Inflammatory macrophage treated with lipopolysaccharide for 4 hours (primary cell): ENCODE measurements at regions not wholly inside any gene's neighbourhood (a gene's known extent, or its start where the extent isn't known, plus 50 kb on each side); places are given as distances from the start of the nearest gene placed in this dataset.
"Not testable (repeated sequence)": the region's sequence is repeated elsewhere in the genome, so short reads cannot be mapped to it uniquely, and the experiment has no call there.

Experiments used
- DNase-seq: peaks from one replicate; pipeline ENCODE4 v3.0.0-alpha.2; 2020

DNA sequence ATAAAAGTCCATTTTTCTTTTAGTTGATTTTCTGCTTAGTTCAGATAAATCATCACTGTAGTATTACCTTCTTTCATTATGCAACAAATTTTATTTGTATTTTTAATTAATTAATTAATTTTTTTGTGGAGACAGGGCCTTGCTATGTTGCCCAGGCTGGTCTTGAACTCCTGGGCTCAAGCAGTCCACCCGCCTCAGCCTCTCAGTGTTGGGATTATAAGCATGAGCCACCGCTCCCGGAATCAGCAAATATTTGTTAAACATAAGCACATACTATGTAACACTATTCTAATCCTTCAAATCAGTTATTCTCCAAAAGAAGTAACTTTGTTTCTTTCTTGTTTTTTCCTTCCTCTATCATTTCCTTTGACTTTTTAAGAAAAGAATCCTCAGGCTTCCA, 584.8 kb upstream of the ANKRD30A start:
- no peak for DNase-seq

DNA sequence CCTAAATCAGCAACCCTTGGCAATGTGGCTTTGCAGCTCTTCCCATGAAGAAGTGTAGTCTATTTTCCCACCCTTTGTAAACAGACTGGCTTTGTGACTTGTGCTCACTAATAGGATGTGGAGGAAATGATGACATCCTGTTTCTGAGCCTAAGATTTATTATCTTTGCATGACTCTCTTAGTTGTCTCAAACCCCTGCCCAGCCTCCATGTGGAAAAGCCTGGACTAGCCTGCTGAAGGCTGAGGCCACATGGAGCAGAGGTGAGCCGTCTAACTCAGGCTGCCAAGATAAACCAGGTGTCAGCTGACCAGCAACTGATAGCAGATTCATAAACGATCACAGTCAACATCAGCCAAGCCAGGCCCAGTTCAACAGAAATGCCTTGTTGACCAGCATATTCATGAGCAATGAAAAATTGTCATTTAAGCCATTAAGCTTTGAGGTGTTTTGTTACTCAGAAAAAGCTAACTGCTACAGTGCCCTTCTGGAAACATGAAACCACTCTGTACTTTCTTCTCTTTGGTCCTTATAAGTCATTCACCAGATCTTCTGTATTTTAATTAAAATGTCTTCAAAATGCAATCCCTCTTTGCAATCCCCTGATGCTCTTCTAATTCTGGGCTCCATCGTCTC, 586.3 kb upstream of the ANKRD30A start:
- no peak for DNase-seq

DNA sequence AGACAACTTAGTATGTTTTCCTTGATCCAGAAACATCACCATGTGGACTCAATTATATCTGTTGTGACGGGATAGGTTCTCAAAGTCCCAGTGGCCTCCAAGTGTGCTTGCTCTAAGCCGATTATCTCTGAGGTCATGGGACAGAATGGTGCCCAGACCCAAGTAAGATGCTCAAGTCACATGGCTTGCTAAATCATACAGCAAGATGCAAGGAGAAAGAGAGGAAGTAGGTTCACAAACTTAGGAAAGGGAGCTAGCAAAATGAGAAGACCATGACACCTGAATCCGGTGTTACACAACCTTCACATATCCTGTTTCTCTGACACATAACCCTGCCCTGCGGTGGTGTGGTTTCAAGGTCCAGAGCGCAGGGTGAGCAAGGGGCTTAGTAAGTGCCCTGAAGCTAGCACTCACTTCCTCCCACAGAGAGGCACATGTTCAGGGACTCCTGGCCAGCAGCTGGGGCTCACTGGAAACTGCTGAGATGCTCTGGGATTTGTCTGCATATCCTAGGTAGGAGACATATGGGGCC, 590.9 kb upstream of the ANKRD30A start:
- peak; percentile 4 for DNase-seq

- no peak for DNase-seq
These were observed 591.5 kb upstream of the ANKRD30A start for GRCh38 chr10:36533861-36534260.

GRCh38 chr10:36533316-36533715, 592.1 kb upstream of the ANKRD30A start:
- no peak for DNase-seq

DNA sequence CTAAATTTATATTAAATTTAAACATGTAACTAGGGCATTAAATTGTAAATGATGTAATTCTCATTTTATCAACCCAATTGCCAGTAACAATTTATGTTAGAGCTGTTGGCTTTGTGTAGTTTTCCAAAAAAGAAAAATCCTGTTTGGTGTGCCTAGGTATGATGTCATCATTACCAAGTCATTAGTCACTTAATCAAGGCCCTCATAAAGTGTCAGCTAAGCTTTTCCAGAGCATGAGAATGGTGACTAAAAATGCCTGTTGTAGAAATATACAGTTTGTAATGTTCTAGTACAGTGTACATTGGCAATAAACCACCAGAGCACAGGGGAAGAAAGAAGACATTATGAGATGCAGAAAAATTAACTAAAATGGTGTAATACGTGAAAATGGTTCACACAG, 593.8 kb upstream of the ANKRD30A start:
- no peak for DNase-seq

DNA sequence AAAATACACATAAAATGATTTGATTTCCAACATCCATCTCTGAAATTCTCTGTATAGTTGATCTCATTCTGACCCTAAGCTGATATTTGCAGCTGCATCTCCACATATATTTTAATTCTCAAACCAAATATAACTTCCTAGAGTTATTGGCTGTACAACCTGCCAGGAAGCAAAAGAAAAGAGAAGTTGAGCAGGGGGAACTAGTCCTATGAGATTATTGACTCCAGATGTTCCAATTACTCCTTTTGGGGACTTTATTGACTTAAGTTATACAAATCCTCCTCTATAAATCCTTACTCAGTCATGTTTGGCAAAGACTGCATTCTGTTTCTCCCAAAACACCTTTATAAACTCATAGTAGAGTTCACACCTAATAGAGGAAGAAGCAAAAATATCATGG, 599.4 kb upstream of the ANKRD30A start:
- DNase-seq, result no peak

DNA sequence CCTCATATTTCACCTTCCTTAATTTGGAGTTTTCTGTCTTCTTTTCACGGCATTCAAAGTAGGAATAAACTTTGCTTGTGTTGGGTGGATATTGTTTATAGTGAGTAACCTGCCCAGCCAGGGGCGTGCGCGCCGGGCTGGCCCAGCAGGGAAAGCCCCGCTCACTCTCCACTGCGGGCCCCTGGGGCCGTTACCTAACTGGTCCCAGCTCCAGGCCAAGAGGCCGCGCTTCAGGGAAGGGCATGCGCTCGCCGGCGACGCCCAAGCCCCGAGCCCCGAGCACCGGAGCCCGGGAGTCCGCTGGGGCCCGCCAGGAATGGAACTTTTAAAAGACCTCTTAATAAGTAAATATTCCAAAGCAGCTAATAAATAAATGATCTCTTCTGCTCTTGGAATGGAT, 601.3 kb upstream of the ANKRD30A start:
- DNase-seq, result not testable (repeated sequence)

DNA sequence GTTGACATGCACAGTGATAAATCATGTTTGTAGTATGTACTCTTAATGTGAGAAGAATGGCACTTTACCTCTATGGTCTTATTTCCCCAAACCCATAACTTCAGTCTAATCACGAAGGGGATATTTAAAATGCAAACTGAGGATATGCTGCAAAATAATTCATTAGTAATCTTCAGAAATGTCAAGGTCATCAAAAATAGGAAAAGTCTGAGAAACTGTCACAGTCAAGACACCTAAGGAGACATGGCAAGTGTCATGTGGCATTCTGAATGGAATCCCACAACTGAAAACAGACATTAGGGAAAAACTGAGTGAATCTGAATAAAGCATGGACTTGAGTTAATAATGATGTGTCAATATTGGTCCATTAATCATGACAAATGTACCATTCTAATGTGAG, 605.5 kb upstream of the ANKRD30A start:
- no peak for DNase-seq

GRCh38 chr10:36516281-36516680, 609.1 kb upstream of the ANKRD30A start:
- DNase-seq, result no peak

DNA sequence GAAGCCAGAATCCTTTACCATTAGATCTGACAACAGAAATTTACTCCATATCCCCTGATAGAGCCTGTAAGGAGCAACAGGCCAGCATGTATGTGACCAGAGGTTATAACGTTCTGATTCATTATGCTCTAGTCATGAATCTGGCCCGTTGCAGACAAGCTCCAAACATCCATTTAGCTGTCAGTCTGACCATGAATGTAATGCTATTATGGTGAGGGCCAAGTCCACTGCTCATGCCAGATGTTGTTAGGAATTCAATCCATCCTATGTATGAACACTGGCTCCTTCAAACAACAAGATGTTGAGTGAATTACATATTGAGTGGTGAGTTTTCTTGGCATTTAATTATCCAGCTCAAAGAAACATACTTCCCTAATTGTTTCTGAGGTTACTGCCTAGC, 610.1 kb upstream of the ANKRD30A start:
- DNase-seq, result no peak

DNA sequence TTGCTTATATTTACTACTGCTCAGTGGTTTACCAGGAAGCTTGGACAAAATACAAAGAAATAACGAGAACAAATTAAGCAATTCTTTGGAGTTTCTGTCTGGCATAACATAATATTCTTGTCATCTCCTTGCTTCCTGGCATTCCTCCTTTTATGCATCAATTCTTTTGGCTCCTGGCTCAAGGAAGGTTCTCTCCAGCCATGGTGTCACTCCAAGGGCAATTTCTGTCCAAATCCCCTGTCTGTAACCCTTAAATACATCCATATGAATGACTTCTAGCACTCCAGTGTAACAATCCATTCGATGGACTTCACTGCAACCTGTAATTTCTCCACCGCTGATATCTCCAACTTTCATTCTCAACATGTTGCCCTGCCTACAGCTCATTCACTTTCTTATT, 617.7 kb upstream of the ANKRD30A start:
- DNase-seq, result no peak

DNA sequence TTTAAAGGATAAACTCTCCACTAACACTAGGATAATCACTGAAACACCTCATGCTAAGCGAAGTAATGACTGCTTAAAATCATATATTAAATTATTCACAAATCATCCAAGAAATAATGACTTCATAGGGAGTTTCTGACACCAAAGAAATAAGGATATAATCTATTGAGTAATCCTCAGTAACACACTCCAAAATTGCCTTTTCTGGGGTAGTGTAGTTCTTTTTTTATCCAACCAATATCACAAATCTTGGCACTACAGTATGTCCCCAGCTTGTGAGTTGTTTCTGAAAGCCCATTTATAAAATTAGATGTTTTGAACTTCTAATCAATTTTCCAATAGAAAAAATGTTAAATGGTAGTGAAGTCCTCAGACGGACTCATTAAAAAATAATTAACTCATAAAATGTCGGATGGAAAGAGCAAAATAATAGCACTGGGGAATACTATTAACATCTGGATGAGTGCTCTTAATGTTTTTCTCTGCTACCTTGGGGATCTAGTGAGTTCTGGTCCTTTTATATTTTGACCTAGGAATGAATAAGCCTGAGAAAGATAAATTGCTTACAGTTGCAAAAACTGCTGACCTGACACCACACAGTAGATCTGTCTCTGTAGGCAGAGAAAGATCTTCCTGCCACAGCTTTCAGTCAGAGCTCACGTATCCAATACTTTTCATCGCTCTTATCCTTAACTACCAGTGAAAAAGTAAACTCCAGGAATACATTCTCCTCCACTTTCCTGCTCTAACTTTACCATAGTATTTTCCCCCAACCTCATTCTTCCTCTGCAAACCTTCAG, 618.5 kb upstream of the ANKRD30A start:
- no peak for DNase-seq

DNA sequence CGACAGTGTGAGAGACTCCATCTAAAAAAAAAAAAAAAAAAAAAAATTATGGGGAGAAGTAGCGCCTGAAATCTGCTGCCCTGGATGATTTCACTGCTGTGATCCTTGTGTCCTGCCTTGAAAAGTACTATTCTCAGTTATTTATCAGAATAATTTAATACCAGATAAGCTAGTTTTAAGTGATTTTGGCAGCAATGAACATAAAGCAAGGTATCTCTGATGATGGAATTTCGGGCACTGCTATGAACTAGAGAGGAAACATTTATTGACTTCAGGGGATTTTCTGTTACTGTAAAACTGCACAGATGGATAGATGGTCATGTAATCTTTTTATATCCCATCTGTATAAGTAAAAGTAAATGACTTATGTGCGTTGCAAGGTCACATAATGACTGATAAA, 619.1 kb upstream of the ANKRD30A start:
- no peak for DNase-seq

DNA sequence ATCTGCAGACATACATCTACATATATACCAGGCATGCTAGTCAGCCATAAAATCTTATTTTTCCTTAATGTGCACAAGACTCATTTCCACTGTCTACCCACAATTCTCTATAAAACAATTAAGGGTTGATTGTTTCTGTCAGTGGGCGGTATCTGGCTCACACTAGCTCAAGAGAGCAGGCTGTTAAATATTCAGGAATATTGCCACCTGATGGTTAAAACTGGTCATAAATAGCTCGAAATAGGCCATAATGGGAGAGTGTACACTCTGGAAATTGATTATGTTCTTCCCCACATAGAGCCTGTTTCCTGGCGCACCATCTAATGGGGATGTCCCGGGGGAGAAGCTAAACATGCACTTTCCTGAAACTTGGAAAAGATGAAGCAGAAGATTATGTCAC, 620.6 kb upstream of the ANKRD30A start:
- no peak for DNase-seq

DNA sequence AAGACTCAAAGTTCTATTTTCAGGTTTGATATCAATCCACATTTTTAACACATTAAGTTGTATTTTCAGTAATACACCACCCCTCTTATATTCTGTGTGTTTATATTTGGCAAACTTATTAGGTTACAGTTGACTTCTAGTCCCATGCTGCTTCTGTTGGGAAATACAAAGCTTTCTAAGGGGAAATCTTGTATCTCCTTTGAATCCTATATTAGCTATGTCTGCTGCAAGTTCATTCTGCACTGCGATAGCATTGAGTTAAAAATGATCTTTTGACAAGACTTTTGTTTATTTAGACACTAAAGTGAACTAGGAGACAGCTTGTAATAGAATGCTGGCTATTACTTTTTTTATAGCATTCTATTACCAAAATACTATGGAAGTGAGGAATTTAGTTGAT, 625.1 kb upstream of the ANKRD30A start:
- DNase-seq, result no peak

DNA sequence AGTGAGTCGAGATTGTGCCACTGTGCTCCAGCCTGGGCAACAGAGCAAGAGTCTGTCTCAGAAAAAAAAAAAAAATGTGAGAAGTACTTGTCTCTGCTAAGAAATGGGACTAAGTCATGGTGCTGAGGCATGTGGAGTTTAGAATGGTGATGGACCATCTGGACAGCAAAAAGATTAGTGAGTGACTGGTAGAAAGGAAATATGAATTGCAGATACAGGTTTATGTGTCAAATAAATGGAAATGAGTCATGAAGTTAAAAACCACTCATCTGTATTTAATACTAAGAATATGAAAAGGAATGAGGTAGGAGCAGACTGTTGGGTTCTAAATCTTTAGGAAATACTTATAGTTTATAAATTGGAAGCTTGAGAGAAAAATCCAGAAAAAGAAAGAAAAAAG, 625.7 kb upstream of the ANKRD30A start:
- no peak for DNase-seq

GRCh38 chr10:36496758-36497157, 628.6 kb upstream of the ANKRD30A start:
- no peak for DNase-seq

DNA sequence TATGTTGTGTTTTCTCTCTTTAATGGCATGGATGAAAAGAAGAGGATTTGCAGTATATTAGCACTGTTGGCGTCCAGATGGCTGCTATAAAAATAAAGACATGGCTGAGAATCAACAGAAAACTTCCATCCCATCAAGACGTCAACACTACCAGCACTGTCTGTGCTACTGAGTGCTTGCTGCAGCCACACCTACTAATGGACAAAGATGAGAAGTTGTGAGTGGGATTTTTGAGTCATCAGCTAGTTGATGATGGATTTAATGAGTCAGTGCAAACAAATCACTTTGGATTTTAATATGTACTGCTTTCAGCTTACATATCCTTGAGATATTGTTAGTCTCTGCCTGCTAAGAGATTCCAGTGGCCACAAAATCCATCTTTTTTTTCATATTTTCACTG, 631.0 kb upstream of the ANKRD30A start:
- no peak for DNase-seq

- no peak for DNase-seq
These were observed 631.9 kb upstream of the ANKRD30A start for GRCh38 chr10:36493516-36493880.

DNA sequence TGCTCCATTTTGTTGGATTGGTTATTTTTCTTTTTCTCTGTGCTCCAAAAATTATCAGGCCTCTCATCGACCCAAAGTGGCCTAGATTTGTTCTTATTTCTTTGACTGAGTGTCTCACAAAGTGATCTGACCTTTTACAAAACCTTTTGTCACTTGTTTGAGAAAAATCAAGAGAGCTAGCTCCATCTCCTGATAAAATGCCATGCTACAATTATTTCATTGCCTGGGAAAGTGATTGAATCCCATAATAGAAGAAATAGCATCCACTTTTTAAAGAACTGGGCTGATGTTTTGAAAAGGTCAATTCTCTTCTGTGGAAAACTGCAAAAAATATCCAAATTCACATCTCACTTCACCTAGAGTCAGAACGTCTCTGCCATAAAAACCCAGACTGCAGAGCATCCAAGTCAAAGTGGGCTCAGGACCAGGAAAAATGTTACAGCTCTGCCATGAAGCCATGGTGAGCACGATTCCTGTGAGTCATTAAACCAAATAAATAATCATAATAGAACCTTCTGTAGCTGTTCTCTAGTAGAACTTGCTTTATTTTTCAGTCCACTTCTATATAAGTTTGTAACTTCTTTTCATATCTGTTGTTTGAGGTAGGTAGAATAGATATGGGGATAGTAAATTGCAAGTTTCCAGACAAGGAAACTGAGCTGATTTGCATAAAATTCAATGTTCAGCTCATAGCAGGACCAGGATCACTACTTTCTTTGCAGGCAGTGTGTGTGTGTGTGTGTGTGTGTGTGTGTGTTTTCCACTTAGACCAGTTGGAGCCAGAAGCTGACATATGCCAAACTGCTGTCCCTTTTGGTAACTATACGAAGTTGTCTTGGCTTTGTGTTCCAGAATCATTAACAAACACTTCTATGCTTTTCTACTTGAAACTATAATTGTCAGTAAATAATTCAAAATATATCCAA, 632.5 kb upstream of the ANKRD30A start:
- DNase-seq, result no peak

DNA sequence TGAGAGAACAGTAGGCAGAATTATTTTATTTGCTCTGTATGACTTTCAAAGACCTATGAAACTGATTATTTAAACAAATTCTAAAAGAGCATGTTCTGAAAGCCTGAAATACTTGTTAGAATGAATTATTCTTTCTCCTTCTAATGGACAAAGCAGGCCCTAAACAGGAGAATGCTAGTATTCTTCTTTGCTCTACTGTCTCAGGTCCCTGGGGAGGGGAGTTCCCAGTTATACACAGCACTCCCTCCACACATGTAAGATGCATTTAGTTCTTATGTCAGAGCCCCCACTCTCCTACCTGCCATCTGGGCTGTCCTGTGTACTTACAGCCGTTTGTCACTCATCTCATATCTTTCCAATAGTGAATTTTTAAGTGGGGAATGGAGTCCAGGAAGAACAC, 633.5 kb upstream of the ANKRD30A start:
- no peak for DNase-seq

GRCh38 chr10:36489611-36490228, 635.7 kb upstream of the ANKRD30A start:
- DNase-seq, result no peak
